Transverse colon (tissue), 4 donors: ENCODE measurements at regions not wholly inside any gene's neighbourhood (a gene's known extent, or its start where the extent isn't known, plus 50 kb on each side); places are given as distances from the start of the nearest gene placed in this dataset.

ENCODE experiments used
- DNase-seq: peaks from one replicate; pipeline ENCODE4 v3.0.0-alpha.2; 2019
- H3K27ac ChIP-seq, 4 donors: fragments of 200-600 bp; sonication (generic); 2 replicates each; pipeline ENCODE4 v1.5.1; 2016 to 2018; ENCODE audit warnings: inconsistent platforms in 4 of 4
- H3K27me3 ChIP-seq: fragments of 200-600 bp; sonication (generic); 2 replicates; pipeline ENCODE4 v1.5.1; 2017; ENCODE audit warnings: inconsistent platforms
- H3K36me3 ChIP-seq, 4 donors: fragments of 200-600 bp; sonication (generic); 2 replicates each; pipeline ENCODE4 v1.5.1; 2017 to 2019; ENCODE audit warnings: inconsistent platforms in 4 of 4
- H3K4me1 ChIP-seq, 4 donors: fragments of 200-600 bp; sonication (generic); 2 replicates each; pipeline ENCODE4 v1.5.1; 2017 to 2020; ENCODE audit warnings: inconsistent platforms in 4 of 4
- H3K4me3 ChIP-seq, 4 donors: fragments of 200-600 bp; sonication (generic); 1 replicate in 1 of 4; 2 replicates in 3 of 4; pipeline versions ENCODE4 v1.5.1 to v1.6.1; 2017 to 2019; ENCODE audit warnings: inconsistent platforms in 4 of 4
- H3K9me3 ChIP-seq, 2 donors: fragments of 200-600 bp; sonication (generic); 2 replicates each; pipeline ENCODE4 v1.5.1; 2017 to 2019; ENCODE audit warnings: inconsistent platforms in 2 of 2
- EP300 ChIP-seq: sonication (generic); formaldehyde crosslinking; IDR thresholded peaks from one replicate; pipeline ENCODE4 v1.6.1; 2017; ENCODE audit warnings: antibody characterized with exemption, low read depth
- POLR2A ChIP-seq: fragments of 450-650 bp; IDR thresholded peaks from one replicate; pipeline ENCODE4 v1.6.1; 2016; ENCODE audit warnings: antibody characterized with exemption, mild to moderate bottlenecking, moderate library complexity
- POLR2AphosphoS5 ChIP-seq, 3 donors: sonication (generic); formaldehyde crosslinking; IDR thresholded peaks; one replicate each; pipeline ENCODE4 v1.6.1; 2016; ENCODE audit warnings: antibody characterized with exemption in 3 of 3
- WGBS, 2 donors: methylation state at CpG; one replicate each; pipeline ENCODE4 v1.1.5; 2018; ENCODE audit warnings: low coverage in 1 of 2; 5-methylcytosine and 5-hydroxymethylcytosine counted together
- in situ Hi-C, 4 donors: fragments of 200-750 bp; cut with MboI; loops; one replicate each; pipeline versions ENCODE4 v1.15.0 to v1.15.1; 2017; ENCODE audit warnings: low sequenced_read_pairs in 3 of 4, low pct_ligation_motif_present in 1 of 4, low pct_unique_long_range_greater_than_20kb in 1 of 4
- intact Hi-C: fragments of 100-400 bp; cut with DNase I; formaldehyde crosslinking; loops from one replicate; pipeline ENCODE4 v1.15.1; 2023; ENCODE audit warnings: low total_unique reads
- TF ChIP-seq, protein P1 (sequence below), 5 experiments: fragments of 200-600 bp in 3 of 5; fragments of 450-650 bp in 2 of 5; sonication (generic) in 3 of 5; IDR thresholded peaks; 1 replicate in 2 of 5; 2 replicates in 3 of 5; pipeline ENCODE4 v1.5.1; 2016 to 2017; ENCODE audit warnings: antibody characterized with exemption in 5 of 5, inconsistent platforms in 3 of 5, mild to moderate bottlenecking in 2 of 5, moderate library complexity in 1 of 5

DNA sequence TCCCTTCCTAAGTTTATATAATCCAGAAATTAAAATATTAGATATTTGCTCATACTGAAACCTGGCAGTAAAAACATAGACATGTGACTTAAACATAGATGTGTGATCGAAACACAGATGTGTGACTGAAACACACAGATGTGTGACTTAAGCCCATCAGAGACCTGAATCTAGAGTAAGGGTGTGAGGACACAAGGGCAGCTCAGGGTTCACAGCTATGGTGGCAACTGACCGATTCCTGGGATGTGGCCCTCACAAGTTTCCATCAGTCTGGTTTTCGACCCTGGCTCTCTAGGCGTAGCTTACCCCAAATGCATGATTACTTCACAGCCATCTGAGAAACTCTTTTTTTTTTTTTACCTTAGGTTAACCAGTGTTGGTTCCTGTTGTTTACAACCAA is 137.0 kb downstream of the NRN1 start:
- Histone ChIP-seq H3K9me3 (peaks cover 0 to 6% of the 10 kb centered on the region in 2 donors), H3K4me1 (no peaks in the 10 kb centered on the region), H3K36me3 (no peaks in the 10 kb centered on the region), H3K27ac (no peak overlapping the region), H3K4me3 (no peak overlapping the region), H3K27me3 (no peaks in the 10 kb centered on the region)
- TF ChIP-seq POLR2A, result no peak
- TF ChIP-seq, protein P1, sequence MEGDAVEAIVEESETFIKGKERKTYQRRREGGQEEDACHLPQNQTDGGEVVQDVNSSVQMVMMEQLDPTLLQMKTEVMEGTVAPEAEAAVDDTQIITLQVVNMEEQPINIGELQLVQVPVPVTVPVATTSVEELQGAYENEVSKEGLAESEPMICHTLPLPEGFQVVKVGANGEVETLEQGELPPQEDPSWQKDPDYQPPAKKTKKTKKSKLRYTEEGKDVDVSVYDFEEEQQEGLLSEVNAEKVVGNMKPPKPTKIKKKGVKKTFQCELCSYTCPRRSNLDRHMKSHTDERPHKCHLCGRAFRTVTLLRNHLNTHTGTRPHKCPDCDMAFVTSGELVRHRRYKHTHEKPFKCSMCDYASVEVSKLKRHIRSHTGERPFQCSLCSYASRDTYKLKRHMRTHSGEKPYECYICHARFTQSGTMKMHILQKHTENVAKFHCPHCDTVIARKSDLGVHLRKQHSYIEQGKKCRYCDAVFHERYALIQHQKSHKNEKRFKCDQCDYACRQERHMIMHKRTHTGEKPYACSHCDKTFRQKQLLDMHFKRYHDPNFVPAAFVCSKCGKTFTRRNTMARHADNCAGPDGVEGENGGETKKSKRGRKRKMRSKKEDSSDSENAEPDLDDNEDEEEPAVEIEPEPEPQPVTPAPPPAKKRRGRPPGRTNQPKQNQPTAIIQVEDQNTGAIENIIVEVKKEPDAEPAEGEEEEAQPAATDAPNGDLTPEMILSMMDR (IDR thresholded peaks at IDR 0.05), result no peak
- 75 to 88% methylated on average over 4 of the region's 4 CpGs for WGBS, 2 donors
- in situ Hi-C loops (no loop called here), intact Hi-C loops (no loop called here)
- DNase-seq, result no peak

DNA sequence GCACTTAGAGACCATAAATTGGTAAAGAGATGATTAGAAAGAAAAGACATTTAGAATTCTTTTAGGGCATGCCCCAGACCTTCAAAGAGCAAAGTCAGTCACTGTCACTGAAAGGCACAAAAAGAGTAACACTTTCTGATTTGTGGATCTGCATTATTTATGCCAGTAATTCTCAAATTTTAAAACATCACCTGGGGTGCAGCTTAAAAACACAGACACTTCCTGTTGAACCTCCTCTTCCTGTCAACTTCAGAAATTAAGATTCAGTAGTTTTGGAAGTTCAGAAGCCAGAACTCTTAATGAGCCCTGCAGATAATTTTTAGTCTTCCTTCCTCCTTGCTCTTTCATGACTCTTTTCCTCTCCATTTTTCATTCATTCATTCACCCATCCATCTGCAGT is 137.5 kb downstream of the NRN1 start:
- no peaks in the 10 kb centered on the region for H3K4me1 ChIP-seq
- no peaks in the 10 kb centered on the region for H3K27me3 ChIP-seq
- intact Hi-C loops (no loop called here), in situ Hi-C loops (no loop called here)
- no peaks in the 10 kb centered on the region for H3K36me3 ChIP-seq
- TF ChIP-seq POLR2AphosphoS5 (IDR thresholded peaks at IDR 0.05) (no peak), EP300 (no peak), POLR2A (no peak)
- TF ChIP-seq, protein P1 (IDR thresholded peaks at IDR 0.05), result no peak
- DNase-seq, result no peak
- H3K27ac ChIP-seq, result no peak overlapping the region
- H3K9me3 ChIP-seq, result peaks cover 0 to 6% of the 10 kb centered on the region in 2 donors
- no peak overlapping the region for H3K4me3 ChIP-seq

DNA sequence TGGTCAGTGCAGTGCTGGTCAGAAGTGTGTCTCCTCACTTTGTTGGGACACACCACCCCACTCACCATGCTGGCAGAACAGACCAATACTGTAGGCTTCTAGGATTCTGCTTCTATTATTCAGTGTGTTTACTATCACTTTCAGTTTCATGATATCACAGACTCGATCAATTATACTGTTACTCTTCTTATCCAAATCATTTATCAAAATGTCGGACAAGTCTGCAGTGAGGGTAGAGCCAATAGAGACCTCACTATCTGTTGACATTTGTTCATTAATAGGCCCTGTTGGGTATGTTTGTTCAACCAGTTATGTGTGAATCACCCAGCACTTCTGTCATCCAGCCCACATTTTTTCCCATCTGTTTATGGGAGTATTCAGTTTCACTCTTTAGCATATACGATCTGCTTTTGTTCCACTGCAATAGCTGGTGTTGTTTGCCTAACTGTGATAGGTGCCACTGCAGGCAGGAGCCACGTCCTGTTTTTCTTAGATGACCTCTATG is 140.1 kb downstream of the NRN1 start:
- Histone ChIP-seq H3K36me3 (no peaks in the 10 kb centered on the region), H3K4me1 (no peaks in the 10 kb centered on the region), H3K4me3 (peak overlapping the region in 3 of 4 donors; percentile 11 to 32 (median 18)), H3K9me3 (peaks cover 0 to 6% of the 10 kb centered on the region in 2 donors), H3K27ac (peak overlapping the region in 2 of 4 donors; percentile 20 to 30), H3K27me3 (no peaks in the 10 kb centered on the region)
- TF ChIP-seq POLR2AphosphoS5 (IDR thresholded peaks at IDR 0.05) (no peak), EP300 (no peak), POLR2A (no peak)
- TF ChIP-seq, protein P1 (IDR thresholded peaks at IDR 0.05), result no peak
- DNase-seq, result no peak
- intact Hi-C loops (no loop called here), in situ Hi-C loops (no loop called here)
- WGBS, 2 donors, result 17 to 31% methylated on average over 3 to 4 of the region's 4 CpGs

DNA sequence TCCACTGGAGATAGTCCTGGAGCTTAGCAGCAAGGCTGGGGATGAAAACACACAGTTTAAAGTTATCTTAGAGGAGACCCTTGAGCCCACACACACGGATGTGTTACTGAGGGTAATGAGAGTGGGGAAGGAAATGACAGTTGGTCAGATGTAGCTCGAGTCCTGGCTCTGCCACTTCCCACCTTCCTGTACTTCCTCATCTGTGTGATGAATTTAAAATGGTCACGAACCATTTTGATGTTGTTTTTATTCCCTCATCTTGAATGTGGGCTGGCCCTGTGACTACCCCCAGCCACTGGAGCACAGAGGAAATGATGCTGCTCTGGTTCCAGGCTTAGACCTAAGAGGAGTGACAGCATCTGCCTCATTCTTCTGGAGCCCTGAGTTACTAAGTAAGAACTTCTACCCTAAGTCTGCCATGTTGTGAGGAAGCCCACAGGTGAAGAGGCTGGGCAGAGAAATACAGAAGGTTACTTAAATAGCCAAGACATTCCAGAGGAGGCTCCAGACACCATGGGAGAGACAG is 141.2 kb downstream of the NRN1 start:
- intact Hi-C loops, result no loop called here
- Histone ChIP-seq H3K9me3 (peaks cover 0 to 4% of the 10 kb centered on the region in 2 donors), H3K4me3 (no peak overlapping the region), H3K4me1 (no peaks in the 10 kb centered on the region), H3K36me3 (no peaks in the 10 kb centered on the region), H3K27me3 (no peaks in the 10 kb centered on the region), H3K27ac (no peak overlapping the region)
- no peak for DNase-seq
- 70% methylated on average over 3 of the region's 3 CpGs; no CpG with 5 or more reads in 1 of the 2 donors for WGBS, 2 donors
- in situ Hi-C loops, result no loop called here
- no peak for TF ChIP-seq POLR2AphosphoS5 (IDR thresholded peaks at IDR 0.05)
- no peak for TF ChIP-seq EP300
- no peak for TF ChIP-seq POLR2A
- TF ChIP-seq, protein P1 (IDR thresholded peaks at IDR 0.05), result no peak
